Astrocyte (in vitro differentiated cells and primary cell): ENCODE measurements at regions not wholly inside any gene's neighbourhood (a gene's known extent, or its start where the extent isn't known, plus 50 kb on each side); places are given as distances from the start of the nearest gene placed in this dataset.

Experiments
- DNase-seq: peaks from one replicate; pipeline ENCODE4 v3.0.0-alpha.2; 2010; ENCODE audit warnings: low read depth
- FAIRE-seq: peaks from 2 replicates; lab custom pipeline; 2011; peaks lifted over from hg19 to GRCh38; lab: Jason Lieb, UNC
- H2AFZ ChIP-seq: 2 replicates; pipeline ENCODE4 v1.6.0; 2012; ENCODE audit warnings: low read depth, low read length, inconsistent platforms
- H3K27ac ChIP-seq: 2 replicates; pipeline ENCODE4 v1.5.1; 2011; ENCODE audit warnings: low read depth, low read length, inconsistent platforms
- H3K27me3 ChIP-seq: 2 replicates; pipeline ENCODE4 v1.6.0; 2011; ENCODE audit warnings: low read length, inconsistent platforms; ENCODE audit not compliant: insufficient read depth
- H3K36me3 ChIP-seq: 2 replicates; pipeline ENCODE4 v1.5.1; 2011; ENCODE audit warnings: low read length, inconsistent platforms; ENCODE audit not compliant: insufficient read depth
- H3K4me1 ChIP-seq: 2 replicates; pipeline ENCODE4 v1.5.1; 2011; ENCODE audit warnings: low read length, inconsistent platforms; ENCODE audit not compliant: insufficient read depth
- H3K4me2 ChIP-seq: 2 replicates; pipeline ENCODE4 v1.6.0; 2012; ENCODE audit warnings: low read length, inconsistent platforms
- H3K4me3 ChIP-seq: 2 replicates; pipeline ENCODE4 v1.5.1; 2011; ENCODE audit warnings: low read depth, mild to moderate bottlenecking, low read length, inconsistent platforms; ENCODE audit not compliant: insufficient read depth
- H3K79me2 ChIP-seq: 2 replicates; pipeline ENCODE4 v1.6.0; 2012; ENCODE audit warnings: mild to moderate bottlenecking, low read length, inconsistent platforms; ENCODE audit not compliant: insufficient read depth
- H3K9ac ChIP-seq: 2 replicates; pipeline ENCODE4 v1.6.0; 2012; ENCODE audit warnings: mild to moderate bottlenecking, low read length, inconsistent platforms
- H3K9me3 ChIP-seq: 2 replicates; pipeline ENCODE4 v1.5.1; 2012; ENCODE audit warnings: low read depth, mild to moderate bottlenecking, low read length, inconsistent platforms; ENCODE audit not compliant: insufficient read depth
- H4K20me1 ChIP-seq: 2 replicates; pipeline ENCODE4 v1.6.0; 2012; ENCODE audit warnings: low read length, inconsistent platforms; ENCODE audit not compliant: insufficient read depth
- H3K27ac Mint-ChIP-seq: one replicate; pipeline ENCODE4 v1.8.0; 2021; ENCODE audit warnings: mild to moderate bottlenecking, mixed read lengths; ENCODE audit not compliant: unreplicated experiment
- H3K27me3 Mint-ChIP-seq: one replicate; pipeline ENCODE4 v1.8.0; 2021; ENCODE audit warnings: low read depth, mixed read lengths; ENCODE audit not compliant: unreplicated experiment
- H3K36me3 Mint-ChIP-seq: one replicate; pipeline ENCODE4 v1.8.0; 2021; ENCODE audit warnings: low read depth, mixed read lengths; ENCODE audit not compliant: unreplicated experiment
- H3K4me1 Mint-ChIP-seq: one replicate; pipeline ENCODE4 v1.8.0; 2021; ENCODE audit warnings: low read depth, mixed read lengths; ENCODE audit not compliant: unreplicated experiment
- H3K4me3 Mint-ChIP-seq: one replicate; pipeline ENCODE4 v1.8.0; 2021; ENCODE audit warnings: mild to moderate bottlenecking, moderate library complexity, mixed read lengths; ENCODE audit not compliant: unreplicated experiment
- H3K9me3 Mint-ChIP-seq: one replicate; pipeline ENCODE4 v1.8.0; 2021; ENCODE audit warnings: mild to moderate bottlenecking, mixed read lengths; ENCODE audit not compliant: unreplicated experiment
- EZH2 ChIP-seq: IDR thresholded peaks from 2 replicates; pipeline ENCODE4 v1.6.1; 2012; ENCODE audit warnings: mild to moderate bottlenecking, low read length, inconsistent platforms; ENCODE audit not compliant: insufficient read depth
- TF ChIP-seq, protein P1 (sequence below): IDR thresholded peaks from 2 replicates; pipeline ENCODE4 v1.5.1; 2011; ENCODE audit warnings: low read depth, mild to moderate bottlenecking, inconsistent platforms, low read length, moderate library complexity; ENCODE audit not compliant: insufficient read depth

DNA sequence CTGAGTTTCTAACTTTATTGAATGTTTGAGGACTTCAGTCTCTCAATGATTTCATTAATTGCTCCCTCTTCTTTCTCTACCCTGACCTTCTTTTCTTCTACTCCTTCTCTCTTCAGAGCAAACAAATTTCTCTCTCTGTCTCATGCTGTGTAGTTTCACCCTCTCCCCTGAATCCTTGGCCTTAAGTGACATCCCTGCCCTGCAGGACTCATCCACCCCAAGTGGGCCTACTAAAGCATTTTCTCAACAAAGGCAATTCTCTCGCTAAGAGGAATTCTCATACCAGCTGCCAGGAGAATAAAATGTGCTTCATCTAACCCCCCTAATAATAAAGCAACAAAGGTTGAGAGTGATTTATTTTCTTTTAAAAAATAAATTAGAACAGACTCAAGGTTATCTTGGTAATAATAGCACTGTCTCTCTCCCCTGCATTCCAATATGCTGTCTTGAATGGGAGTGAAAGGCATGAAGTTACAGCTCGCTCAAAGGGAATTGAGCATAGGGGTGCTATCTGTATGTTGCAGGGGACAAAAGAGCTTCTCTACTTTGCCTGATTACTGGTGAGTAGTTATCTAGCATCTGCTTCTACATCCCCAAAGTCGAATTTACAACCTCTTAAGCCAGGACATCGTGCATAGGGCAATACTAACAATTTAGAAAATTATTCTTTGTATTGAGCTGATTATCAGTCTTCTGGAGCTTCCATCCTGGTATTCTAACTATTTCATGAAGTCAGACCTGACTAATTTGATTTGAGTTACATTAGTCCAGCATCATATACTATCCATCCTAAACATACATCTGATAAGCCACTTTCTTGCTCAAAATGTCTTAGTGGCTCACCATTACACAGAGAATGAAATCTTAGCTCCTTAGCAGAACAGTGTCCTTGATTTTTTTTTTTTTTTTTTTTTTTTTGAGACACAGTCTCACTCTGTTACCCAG is 76.9 kb upstream of the DNAJC19 start:
- H3K27ac Mint-ChIP-seq = no peak overlapping the region
- FAIRE-seq = no peak

DNA sequence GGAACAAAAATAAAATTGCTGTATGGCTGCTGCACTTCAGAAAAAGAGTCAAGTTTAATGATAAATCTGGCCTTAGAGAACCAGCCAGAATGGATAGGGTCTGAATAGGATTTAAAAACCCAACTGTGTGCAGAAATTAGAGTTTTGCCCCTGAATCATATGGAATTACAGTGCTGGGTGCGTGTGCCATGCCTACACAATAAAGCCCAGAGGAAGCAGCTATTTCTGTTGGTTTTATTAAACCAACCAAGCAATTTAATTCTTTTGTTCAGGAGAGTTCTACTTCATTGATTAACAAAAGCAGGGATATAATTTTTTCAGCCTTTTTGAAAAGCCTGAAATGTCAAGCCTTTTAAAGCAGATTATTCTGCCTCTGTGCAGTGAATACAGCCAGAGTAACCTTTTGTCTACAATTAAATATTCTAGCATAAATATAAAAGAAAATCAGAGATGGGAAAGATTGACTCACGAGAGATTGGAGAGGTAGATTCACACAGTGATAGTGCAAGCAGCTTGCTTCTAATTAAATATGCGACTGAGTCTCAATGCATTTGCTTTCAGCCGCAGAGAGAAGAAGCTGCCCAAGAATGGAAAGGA is 66.7 kb upstream of the DNAJC19 start:
- no peak overlapping the region for H3K4me2 ChIP-seq
- no peaks in the 10 kb centered on the region for H3K27me3 Mint-ChIP-seq
- DNase-seq = no peak
- no peaks in the 10 kb centered on the region for H3K36me3 ChIP-seq
- H3K9ac ChIP-seq = no peak overlapping the region
- no peak overlapping the region for H3K4me3 Mint-ChIP-seq
- H3K4me3 ChIP-seq = no peak overlapping the region
- H3K4me1 ChIP-seq = no peaks in the 10 kb centered on the region
- H3K27ac Mint-ChIP-seq = no peak overlapping the region
- H2AFZ ChIP-seq = no peak overlapping the region
- no peaks in the 10 kb centered on the region for H3K9me3 ChIP-seq
- H3K36me3 Mint-ChIP-seq = no peaks in the 10 kb centered on the region
- H3K27me3 ChIP-seq = no peaks in the 10 kb centered on the region
- no peaks in the 10 kb centered on the region for H4K20me1 ChIP-seq
- no peaks in the 10 kb centered on the region for H3K9me3 Mint-ChIP-seq
- no peak for FAIRE-seq
- TF ChIP-seq, protein P1, sequence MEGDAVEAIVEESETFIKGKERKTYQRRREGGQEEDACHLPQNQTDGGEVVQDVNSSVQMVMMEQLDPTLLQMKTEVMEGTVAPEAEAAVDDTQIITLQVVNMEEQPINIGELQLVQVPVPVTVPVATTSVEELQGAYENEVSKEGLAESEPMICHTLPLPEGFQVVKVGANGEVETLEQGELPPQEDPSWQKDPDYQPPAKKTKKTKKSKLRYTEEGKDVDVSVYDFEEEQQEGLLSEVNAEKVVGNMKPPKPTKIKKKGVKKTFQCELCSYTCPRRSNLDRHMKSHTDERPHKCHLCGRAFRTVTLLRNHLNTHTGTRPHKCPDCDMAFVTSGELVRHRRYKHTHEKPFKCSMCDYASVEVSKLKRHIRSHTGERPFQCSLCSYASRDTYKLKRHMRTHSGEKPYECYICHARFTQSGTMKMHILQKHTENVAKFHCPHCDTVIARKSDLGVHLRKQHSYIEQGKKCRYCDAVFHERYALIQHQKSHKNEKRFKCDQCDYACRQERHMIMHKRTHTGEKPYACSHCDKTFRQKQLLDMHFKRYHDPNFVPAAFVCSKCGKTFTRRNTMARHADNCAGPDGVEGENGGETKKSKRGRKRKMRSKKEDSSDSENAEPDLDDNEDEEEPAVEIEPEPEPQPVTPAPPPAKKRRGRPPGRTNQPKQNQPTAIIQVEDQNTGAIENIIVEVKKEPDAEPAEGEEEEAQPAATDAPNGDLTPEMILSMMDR = no peak
- TF ChIP-seq EZH2 = no peak
- H3K4me1 Mint-ChIP-seq = peaks cover 24% of the 10 kb centered on the region
- H3K79me2 ChIP-seq = no peaks in the 10 kb centered on the region
- no peak overlapping the region for H3K27ac ChIP-seq

More for the DNA sequence above, 76.9 kb upstream of the DNAJC19 start:
- TF ChIP-seq, protein P1 = no peak
- TF ChIP-seq EZH2 = no peak
- no peaks in the 10 kb centered on the region for H3K9me3 Mint-ChIP-seq
- no peak overlapping the region for H3K27ac ChIP-seq
- no peak overlapping the region for H3K4me3 Mint-ChIP-seq
- no peaks in the 10 kb centered on the region for H3K36me3 ChIP-seq
- DNase-seq = no peak
- H3K27me3 Mint-ChIP-seq = no peaks in the 10 kb centered on the region
- H4K20me1 ChIP-seq = no peaks in the 10 kb centered on the region
- H3K27me3 ChIP-seq = no peaks in the 10 kb centered on the region
- H3K36me3 Mint-ChIP-seq = no peaks in the 10 kb centered on the region
- no peaks in the 10 kb centered on the region for H3K79me2 ChIP-seq
- H3K9ac ChIP-seq = no peak overlapping the region
- H3K4me1 Mint-ChIP-seq = no peaks in the 10 kb centered on the region
- H3K4me1 ChIP-seq = no peaks in the 10 kb centered on the region
- no peak overlapping the region for H3K4me2 ChIP-seq
- H3K4me3 ChIP-seq = no peak overlapping the region
- H2AFZ ChIP-seq = no peak overlapping the region
- H3K9me3 ChIP-seq = no peaks in the 10 kb centered on the region
